Heart left ventricle (tissue), 16 donors: ENCODE measurements at regions not wholly inside any gene's neighbourhood (a gene's known extent, or its start where the extent isn't known, plus 50 kb on each side); places are given as distances from the start of the nearest gene placed in this dataset.

Source experiments
- ATAC-seq, 4 donors: fragments of 200-7000 bp; cut with Tn5 transposase; one replicate each; pipeline ENCODE4 v1.9.1; 2020 to 2022; ENCODE audit warnings: moderate library complexity in 4 of 4, mild to moderate bottlenecking in 3 of 4, moderate number of reproducible peaks in 1 of 4
- DNase-seq, 5 donors: peaks; one replicate each; pipeline ENCODE4 v3.0.0-alpha.2; 2020
- H3K27ac ChIP-seq, 12 donors: fragments of 200-600 bp; sonication (generic) in 4 of 12; one replicate each; pipeline versions ENCODE4 v1.5.0 to v1.8.0; 2016 to 2022; ENCODE audit warnings: mild to moderate bottlenecking in 2 of 12
- H3K27me3 ChIP-seq, 9 donors: fragments of 200-600 bp; sonication (generic) in 2 of 9; one replicate each; pipeline versions ENCODE4 v1.5.1 to v1.8.0; 2016 to 2022; ENCODE audit warnings: mild to moderate bottlenecking in 3 of 9
- H3K36me3 ChIP-seq, 9 donors: fragments of 200-600 bp; sonication (generic) in 2 of 9; one replicate each; pipeline versions ENCODE4 v1.5.0 to v1.8.0; 2018 to 2022; ENCODE audit warnings: mild to moderate bottlenecking in 2 of 9
- H3K4me1 ChIP-seq, 12 donors: fragments of 200-600 bp; sonication (generic) in 4 of 12; one replicate each; pipeline versions ENCODE4 v1.5.0 to v1.8.0; 2016 to 2022; ENCODE audit warnings: mild to moderate bottlenecking in 3 of 12
- H3K4me3 ChIP-seq, 12 donors: fragments of 200-600 bp; sonication (generic) in 4 of 12; one replicate each; pipeline versions ENCODE4 v1.5.0 to v1.8.0; 2017 to 2022; ENCODE audit warnings: mild to moderate bottlenecking in 9 of 12, moderate library complexity in 4 of 12
- H3K9me3 ChIP-seq, 12 donors: fragments of 200-600 bp; sonication (generic) in 4 of 12; one replicate each; pipeline versions ENCODE4 v1.5.0 to v1.8.0; 2016 to 2022; ENCODE audit warnings: mild to moderate bottlenecking in 1 of 12
- POLR2A ChIP-seq, 2 donors: fragments of 450-650 bp; IDR thresholded peaks; one replicate each; pipeline ENCODE4 v1.6.1; 2017; ENCODE audit warnings: antibody characterized with exemption in 2 of 2, mild to moderate bottlenecking in 2 of 2, moderate library complexity in 2 of 2
- WGBS, 4 donors: extraction: QIAGEN DNeasy Blood & Tissue Kit in 2 of 4; methylation state at CpG; one replicate each; pipeline versions ENCODE4 v1.1.5 to v1.1.7; 2013 to 2018; 5-methylcytosine and 5-hydroxymethylcytosine counted together
- intact Hi-C, 10 donors: fragments of 100-400 bp; cut with DNase I; formaldehyde crosslinking; loops; one replicate each; pipeline versions ENCODE4 v1.11.1 to v1.14.2; 2022
- TF ChIP-seq, protein P1 (sequence below), 12 donors: fragments of 200-600 bp; sonication (generic) in 4 of 12; IDR thresholded peaks; one replicate each; pipeline versions ENCODE4 v1.5.0 to v1.8.0; 2018 to 2022; ENCODE audit warnings: antibody characterized with exemption in 12 of 12, mild to moderate bottlenecking in 5 of 12
- donor health status: ischemic (EF 13 %, LVEDD 7.1; RV severe dilation, severe dysfunction).
- donor health status: healthy with polysubstance abuse.
- donor health status: DM: no; HTN: yes; CAD: no.
- donor health status: DM: no; HTN: no; CAD: no.
- donor health status: ischemic (EF 25% LVEDD 6.9; RV normal size, moderate dysfunction).
- donor health status: ischemic (EF 25% LVEDD 5.7; RV mildly dilated, moderate dysfunction).
- donor health status: healthy.
- donor health status: DM: yes; HTN: yes; CAD: no.
- donor health status: ischemic (EF 35%, LVEDD 5.7; RV mildly dilated, moderate dysfunction).
- donor health status: nonischemic (EF 11% LVEDD 7.7; RV severe dilation, severe dysfunction).
- donor health status: DM: yes; HTN: yes; CAD: no.
- donor health status: PGD.
- donor health status: ischemic (EF 29% LVEDD 5.4; RV normal size, mild dysfunction).
- donor health status: nonischemic (EF 23%, LVEDD 6.1; RV moderate dilation, normal function).

DNA sequence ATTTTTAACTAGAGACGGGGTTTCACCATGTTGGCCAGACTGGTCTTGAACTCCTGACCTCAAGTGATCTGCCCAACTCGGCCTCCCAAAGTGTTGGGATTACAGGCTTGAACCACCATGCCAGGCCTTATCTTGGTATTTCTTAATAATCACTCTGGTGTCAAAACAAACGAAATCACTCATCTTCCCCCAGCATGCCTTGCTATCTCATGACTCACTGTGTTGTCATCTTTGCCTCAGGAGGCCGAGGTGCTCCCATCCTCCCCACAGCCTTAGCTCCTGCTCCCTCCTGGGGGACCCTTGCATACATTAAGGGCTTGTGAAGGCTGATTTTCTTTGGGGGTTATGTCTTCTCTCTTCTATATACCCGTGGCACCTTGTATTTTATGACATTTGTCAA, 250.1 kb upstream of the DPP10 start:
- Histone ChIP-seq H3K4me3 (no peak overlapping the region), H3K4me1 (no peaks in the 10 kb centered on the region), H3K27ac (no peak overlapping the region), H3K36me3 (no peaks in the 10 kb centered on the region), H3K9me3 (no peaks in the 10 kb centered on the region), H3K27me3 (no peaks in the 10 kb centered on the region)
- DNase-seq (no peak), ATAC-seq (no peak)
- WGBS, 4 donors, result 50 to 61% (median 54%) methylated on average over 5 of the region's 5 CpGs
- TF ChIP-seq, protein P1, sequence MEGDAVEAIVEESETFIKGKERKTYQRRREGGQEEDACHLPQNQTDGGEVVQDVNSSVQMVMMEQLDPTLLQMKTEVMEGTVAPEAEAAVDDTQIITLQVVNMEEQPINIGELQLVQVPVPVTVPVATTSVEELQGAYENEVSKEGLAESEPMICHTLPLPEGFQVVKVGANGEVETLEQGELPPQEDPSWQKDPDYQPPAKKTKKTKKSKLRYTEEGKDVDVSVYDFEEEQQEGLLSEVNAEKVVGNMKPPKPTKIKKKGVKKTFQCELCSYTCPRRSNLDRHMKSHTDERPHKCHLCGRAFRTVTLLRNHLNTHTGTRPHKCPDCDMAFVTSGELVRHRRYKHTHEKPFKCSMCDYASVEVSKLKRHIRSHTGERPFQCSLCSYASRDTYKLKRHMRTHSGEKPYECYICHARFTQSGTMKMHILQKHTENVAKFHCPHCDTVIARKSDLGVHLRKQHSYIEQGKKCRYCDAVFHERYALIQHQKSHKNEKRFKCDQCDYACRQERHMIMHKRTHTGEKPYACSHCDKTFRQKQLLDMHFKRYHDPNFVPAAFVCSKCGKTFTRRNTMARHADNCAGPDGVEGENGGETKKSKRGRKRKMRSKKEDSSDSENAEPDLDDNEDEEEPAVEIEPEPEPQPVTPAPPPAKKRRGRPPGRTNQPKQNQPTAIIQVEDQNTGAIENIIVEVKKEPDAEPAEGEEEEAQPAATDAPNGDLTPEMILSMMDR (IDR thresholded peaks at IDR 0.05), result no peak
- no peak for TF ChIP-seq POLR2A (IDR thresholded peaks at IDR 0.05)
- intact Hi-C loops, result no loop called here

DNA sequence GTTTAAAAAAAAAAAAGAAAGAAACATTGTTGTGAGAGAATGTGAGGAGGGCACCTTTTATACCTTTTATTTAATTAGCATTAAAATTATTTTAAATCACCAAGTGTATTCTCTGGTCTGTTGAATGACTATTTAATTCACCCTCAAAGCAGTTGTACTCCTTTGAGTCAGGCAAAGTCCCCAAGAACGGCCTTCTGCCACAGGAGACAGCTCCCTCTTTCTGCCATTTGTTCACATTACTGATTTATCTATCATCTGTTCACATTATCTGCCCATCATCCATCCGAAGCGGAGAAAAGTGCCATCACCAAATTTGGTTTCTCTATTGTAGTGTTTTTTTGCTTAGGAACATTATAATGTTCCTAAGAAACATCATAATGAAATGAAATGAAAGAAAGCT, 240.7 kb upstream of the DPP10 start:
- no peak for ATAC-seq
- no peak for TF ChIP-seq POLR2A (IDR thresholded peaks at IDR 0.05)
- TF ChIP-seq, protein P1 (IDR thresholded peaks at IDR 0.05), result peak in 1 of 12 donors; percentile 4
- 68 to 75% (median 73%) methylated on average over 3 of the region's 3 CpGs for WGBS, 4 donors

DNA sequence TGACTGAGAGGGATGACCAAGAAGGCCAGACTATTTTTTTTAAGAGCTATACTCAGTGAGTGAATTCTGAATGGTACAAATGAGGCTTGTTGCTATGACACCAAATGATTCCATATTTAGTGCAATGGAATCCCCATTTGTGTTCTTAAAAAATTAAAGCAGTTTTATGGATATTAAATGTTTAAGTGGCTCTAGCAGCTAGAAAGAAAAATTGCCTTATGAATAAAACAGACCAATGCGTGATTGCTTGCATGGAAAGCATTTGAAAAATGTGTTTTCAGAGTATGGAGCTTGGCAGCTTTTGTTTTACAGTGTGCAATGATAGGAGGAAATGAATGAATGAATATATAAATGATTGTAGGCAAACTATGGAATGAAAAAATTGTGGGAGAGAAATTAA, 238.8 kb upstream of the DPP10 start:
- no peaks in the 10 kb centered on the region for H3K9me3 ChIP-seq
- intact Hi-C loops, result no loop called here
- no peak overlapping the region for H3K4me3 ChIP-seq
- no peaks in the 10 kb centered on the region for H3K27me3 ChIP-seq
- H3K4me1 ChIP-seq, result no peaks in the 10 kb centered on the region
- TF ChIP-seq, protein P1 (IDR thresholded peaks at IDR 0.05), result no peak
- no peak for TF ChIP-seq POLR2A (IDR thresholded peaks at IDR 0.05)
- 61 to 86% (median 80%) methylated on average over 1 of the region's 1 CpG for WGBS, 4 donors
- no peaks in the 10 kb centered on the region for H3K36me3 ChIP-seq
- DNase-seq (no peak), ATAC-seq (no peak)
- H3K27ac ChIP-seq, result no peak overlapping the region

More for the DNA sequence above, 240.7 kb upstream of the DPP10 start:
- Histone ChIP-seq H3K4me1 (no peaks in the 10 kb centered on the region), H3K27ac (no peak overlapping the region), H3K27me3 (no peaks in the 10 kb centered on the region), H3K36me3 (no peaks in the 10 kb centered on the region), H3K9me3 (no peaks in the 10 kb centered on the region), H3K4me3 (no peak overlapping the region)
- intact Hi-C loops, result no loop called here
- DNase-seq, result no peak

DNA sequence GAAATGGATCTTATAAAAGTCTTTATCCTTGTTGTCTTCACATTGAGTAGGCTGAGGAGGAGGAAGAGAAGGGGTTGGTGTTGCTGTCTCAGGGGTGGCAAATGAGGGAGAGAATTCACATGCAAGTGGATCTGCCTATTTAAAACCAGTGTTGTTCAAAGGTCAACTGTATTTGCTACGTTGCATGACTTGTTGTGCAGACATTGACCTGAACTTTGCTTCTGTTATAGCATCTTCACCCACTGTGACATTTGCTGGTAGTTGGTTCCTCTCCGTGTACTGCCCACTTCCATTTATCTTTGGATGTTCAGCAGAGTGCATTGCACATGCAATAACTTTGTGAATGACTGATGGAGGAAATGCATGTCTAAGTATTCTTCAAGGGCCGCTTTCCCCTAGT, 228.6 kb upstream of the DPP10 start:
- DNase-seq (no peak), ATAC-seq (no peak)
- no peak for TF ChIP-seq POLR2A (IDR thresholded peaks at IDR 0.05)
- TF ChIP-seq, protein P1 (IDR thresholded peaks at IDR 0.05), result no peak
- intact Hi-C loops, result no loop called here
- 68 to 84% (median 78%) methylated on average over 3 of the region's 3 CpGs for WGBS, 4 donors
- Histone ChIP-seq H3K4me1 (no peaks in the 10 kb centered on the region), H3K9me3 (no peaks in the 10 kb centered on the region), H3K27ac (no peak overlapping the region), H3K4me3 (no peak overlapping the region), H3K27me3 (no peaks in the 10 kb centered on the region), H3K36me3 (no peaks in the 10 kb centered on the region)
